ENCODE measurements at regions not wholly inside any gene's neighbourhood (a gene's known extent, or its start where the extent isn't known, plus 50 kb on each side); places are given as distances from the start of the nearest gene placed in this dataset.

GRCh38 chr6:145370559-145370958 lies 364.8 kb downstream of the EPM2A start:
- TF ChIP-seq CTCF (conservative IDR thresholded peaks at IDR 0.05; ENCODE audit: low read depth in 2 of 2) (peak in 1 of 2 experiments; percentile 42; a peak in 2 of 4 replicates), POLR2AphosphoS5 (IDR thresholded peaks at IDR 0.05; ENCODE audit: low read depth) (no peak), ETS1 (IDR thresholded peaks at IDR 0.05) (no peak), EZH2phosphoT487 (IDR thresholded peaks at IDR 0.05; ENCODE audit: unreplicated experiment) (no peak), EZH2 (IDR thresholded peaks at IDR 0.05; ENCODE audit: low read depth, unreplicated experiment) (no peak), JUNB (IDR thresholded peaks at IDR 0.05; ENCODE audit: unreplicated experiment) (no peak), ZNF114 (CRISPR knock-in tag; IDR thresholded peaks at IDR 0.05) (no peak), CREB1 (CRISPR knock-in tag; IDR thresholded peaks at IDR 0.05; ENCODE audit: low read depth) (no peak), STAT1 (IDR thresholded peaks at IDR 0.05; ENCODE audit: unreplicated experiment) (no peak), ZNF331 (CRISPR knock-in tag; IDR thresholded peaks at IDR 0.05; ENCODE audit: low read depth) (no peak), NANOG (IDR thresholded peaks at IDR 0.05; ENCODE audit: borderline replicate concordance) (no peak)
- TF ChIP-seq, protein P1, sequence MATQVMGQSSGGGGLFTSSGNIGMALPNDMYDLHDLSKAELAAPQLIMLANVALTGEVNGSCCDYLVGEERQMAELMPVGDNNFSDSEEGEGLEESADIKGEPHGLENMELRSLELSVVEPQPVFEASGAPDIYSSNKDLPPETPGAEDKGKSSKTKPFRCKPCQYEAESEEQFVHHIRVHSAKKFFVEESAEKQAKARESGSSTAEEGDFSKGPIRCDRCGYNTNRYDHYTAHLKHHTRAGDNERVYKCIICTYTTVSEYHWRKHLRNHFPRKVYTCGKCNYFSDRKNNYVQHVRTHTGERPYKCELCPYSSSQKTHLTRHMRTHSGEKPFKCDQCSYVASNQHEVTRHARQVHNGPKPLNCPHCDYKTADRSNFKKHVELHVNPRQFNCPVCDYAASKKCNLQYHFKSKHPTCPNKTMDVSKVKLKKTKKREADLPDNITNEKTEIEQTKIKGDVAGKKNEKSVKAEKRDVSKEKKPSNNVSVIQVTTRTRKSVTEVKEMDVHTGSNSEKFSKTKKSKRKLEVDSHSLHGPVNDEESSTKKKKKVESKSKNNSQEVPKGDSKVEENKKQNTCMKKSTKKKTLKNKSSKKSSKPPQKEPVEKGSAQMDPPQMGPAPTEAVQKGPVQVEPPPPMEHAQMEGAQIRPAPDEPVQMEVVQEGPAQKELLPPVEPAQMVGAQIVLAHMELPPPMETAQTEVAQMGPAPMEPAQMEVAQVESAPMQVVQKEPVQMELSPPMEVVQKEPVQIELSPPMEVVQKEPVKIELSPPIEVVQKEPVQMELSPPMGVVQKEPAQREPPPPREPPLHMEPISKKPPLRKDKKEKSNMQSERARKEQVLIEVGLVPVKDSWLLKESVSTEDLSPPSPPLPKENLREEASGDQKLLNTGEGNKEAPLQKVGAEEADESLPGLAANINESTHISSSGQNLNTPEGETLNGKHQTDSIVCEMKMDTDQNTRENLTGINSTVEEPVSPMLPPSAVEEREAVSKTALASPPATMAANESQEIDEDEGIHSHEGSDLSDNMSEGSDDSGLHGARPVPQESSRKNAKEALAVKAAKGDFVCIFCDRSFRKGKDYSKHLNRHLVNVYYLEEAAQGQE (IDR thresholded peaks at IDR 0.05; ENCODE audit: unreplicated experiment): no peak

All from GM23338 (cell line).